ENCODE measurements at regions not wholly inside any gene's neighbourhood (a gene's known extent, or its start where the extent isn't known, plus 50 kb on each side); places are given as distances from the start of the nearest gene placed in this dataset.
A peak's percentile ranks its signal among the peaks of the same experiment; 100 is the strongest.

- no TSS peak for BruUV-seq (replicated peaks)
- ChIA-PET CTCF (interaction anchor here (0.9 to 1.2 kb wide), 2 partner anchors 11 to 23 kb away, joined by 3 read pairs; no protein-coding TSS in a partner anchor), POLR2A (no interaction called here), RAD21 (ENCODE audit: low non-redundant PET in 1 of 2, low total read pairs in 2 of 2, uncharacterized antibody in 2 of 2, unreplicated experiment in 2 of 2) (no interaction called here)
- no peaks in the 10 kb centered on the region for H3K27me3 ChIP-seq (ENCODE audit: insufficient read depth, low read length)
- H3K9ac ChIP-seq (ENCODE audit: low read length): peak overlapping the region; percentile 5
- peak overlapping the region; percentile 36 for H3K27ac ChIP-seq (ENCODE audit: low read depth, low read length)
- H3K79me2 ChIP-seq (ENCODE audit: insufficient read depth, low read length): no peaks in the 10 kb centered on the region
- no peaks in the 10 kb centered on the region for H3K9me2 ChIP-seq (ENCODE audit: insufficient read depth)
- peak overlapping the region; percentile 66 for H3K4me2 ChIP-seq (ENCODE audit: low read length)
- H3K4me1 ChIP-seq (ENCODE audit: control insufficient read depth in 1 of 2, insufficient read depth in 2 of 2, low read length in 2 of 2): peaks cover 29 to 36% of the 10 kb centered on the region in 2 experiments
- no peaks in the 10 kb centered on the region for H3K9me3 ChIP-seq (ENCODE audit: control insufficient read depth in 1 of 2, insufficient read depth in 1 of 2, low read depth in 1 of 2, low read length in 2 of 2)
- DNase-seq (ENCODE audit: low read depth, low spot score): peak; percentile 90
- H3K4me3 ChIP-seq (replicated peaks in 1 of 2; ENCODE audit: low read depth in 1 of 2, low read length in 2 of 2): peak overlapping the region in 1 of 2 experiments; percentile 28; a peak in 2 of 4 replicates
- H2AFZ ChIP-seq (ENCODE audit: low read depth, low read length, poor library complexity, severe bottlenecking): peak overlapping the region; percentile 58
- peak; percentile 85 for ATAC-seq
- intact Hi-C loops (cut with micrococcal nuclease): loop anchor here (10.0 kb wide), 1 partner anchor 960 kb away; the partner anchor contains the start of gene KLF4
- H4K20me1 ChIP-seq (ENCODE audit: insufficient read depth): no peaks in the 10 kb centered on the region
- H3K36me3 ChIP-seq (ENCODE audit: control insufficient read depth in 1 of 2, insufficient read depth in 2 of 2, low read length in 2 of 2): no peaks in the 10 kb centered on the region
- TF ChIP-seq RAD21 (IDR thresholded peaks at IDR 0.05; ENCODE audit: low read depth) (no peak), ATF3 (IDR thresholded peaks at IDR 0.05) (peak; percentile 25; the same call in 1 of the 2 replicates), POLR2A (IDR thresholded peaks at IDR 0.05; ENCODE audit: borderline replicate concordance, extremely low read depth, insufficient read depth, insufficient read length) (no peak), EZH2 (IDR thresholded peaks at IDR 0.05) (no peak), CEBPB (IDR thresholded peaks at IDR 0.05; ENCODE audit: low read depth) (peak; percentile 92), REST (IDR thresholded peaks at IDR 0.05; ENCODE audit: low read depth) (no peak), EGR1 (IDR thresholded peaks at IDR 0.05; ENCODE audit: low read depth) (0 out of 2 replicates have a peak, but pooled peaks have one; percentile 37), ZFX (IDR thresholded peaks at IDR 0.05) (no peak), SRF (IDR thresholded peaks at IDR 0.05; ENCODE audit: low read depth) (peak; percentile 78), ZNF274 (IDR thresholded peaks at IDR 0.05; ENCODE audit: low read depth, low read length) (no peak), JUND (IDR thresholded peaks at IDR 0.05) (peak; percentile 98), YY1 (IDR thresholded peaks at IDR 0.05; ENCODE audit: extremely low read depth, insufficient replicate concordance, low read depth, low read length) (peak; percentile 66), SIN3A (IDR thresholded peaks at IDR 0.05; ENCODE audit: low read depth) (peak; percentile 87), FOSL1 (IDR thresholded peaks at IDR 0.05; ENCODE audit: low read depth) (peak; percentile 98), CBX3 (IDR thresholded peaks at IDR 0.05; ENCODE audit: low read depth) (peak; percentile 90), ELF1 (IDR thresholded peaks at IDR 0.05; ENCODE audit: borderline replicate concordance, low read depth) (no peak)
- TF ChIP-seq, protein P1, sequence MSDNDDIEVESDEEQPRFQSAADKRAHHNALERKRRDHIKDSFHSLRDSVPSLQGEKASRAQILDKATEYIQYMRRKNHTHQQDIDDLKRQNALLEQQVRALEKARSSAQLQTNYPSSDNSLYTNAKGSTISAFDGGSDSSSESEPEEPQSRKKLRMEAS (IDR thresholded peaks at IDR 0.05): peak; percentile 88
- TF ChIP-seq, protein P2, sequence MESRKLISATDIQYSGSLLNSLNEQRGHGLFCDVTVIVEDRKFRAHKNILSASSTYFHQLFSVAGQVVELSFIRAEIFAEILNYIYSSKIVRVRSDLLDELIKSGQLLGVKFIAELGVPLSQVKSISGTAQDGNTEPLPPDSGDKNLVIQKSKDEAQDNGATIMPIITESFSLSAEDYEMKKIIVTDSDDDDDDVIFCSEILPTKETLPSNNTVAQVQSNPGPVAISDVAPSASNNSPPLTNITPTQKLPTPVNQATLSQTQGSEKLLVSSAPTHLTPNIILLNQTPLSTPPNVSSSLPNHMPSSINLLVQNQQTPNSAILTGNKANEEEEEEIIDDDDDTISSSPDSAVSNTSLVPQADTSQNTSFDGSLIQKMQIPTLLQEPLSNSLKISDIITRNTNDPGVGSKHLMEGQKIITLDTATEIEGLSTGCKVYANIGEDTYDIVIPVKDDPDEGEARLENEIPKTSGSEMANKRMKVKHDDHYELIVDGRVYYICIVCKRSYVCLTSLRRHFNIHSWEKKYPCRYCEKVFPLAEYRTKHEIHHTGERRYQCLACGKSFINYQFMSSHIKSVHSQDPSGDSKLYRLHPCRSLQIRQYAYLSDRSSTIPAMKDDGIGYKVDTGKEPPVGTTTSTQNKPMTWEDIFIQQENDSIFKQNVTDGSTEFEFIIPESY (IDR thresholded peaks at IDR 0.05; ENCODE audit: extremely low read depth, insufficient replicate concordance, low read length): no peak
- TF ChIP-seq, protein P3, sequence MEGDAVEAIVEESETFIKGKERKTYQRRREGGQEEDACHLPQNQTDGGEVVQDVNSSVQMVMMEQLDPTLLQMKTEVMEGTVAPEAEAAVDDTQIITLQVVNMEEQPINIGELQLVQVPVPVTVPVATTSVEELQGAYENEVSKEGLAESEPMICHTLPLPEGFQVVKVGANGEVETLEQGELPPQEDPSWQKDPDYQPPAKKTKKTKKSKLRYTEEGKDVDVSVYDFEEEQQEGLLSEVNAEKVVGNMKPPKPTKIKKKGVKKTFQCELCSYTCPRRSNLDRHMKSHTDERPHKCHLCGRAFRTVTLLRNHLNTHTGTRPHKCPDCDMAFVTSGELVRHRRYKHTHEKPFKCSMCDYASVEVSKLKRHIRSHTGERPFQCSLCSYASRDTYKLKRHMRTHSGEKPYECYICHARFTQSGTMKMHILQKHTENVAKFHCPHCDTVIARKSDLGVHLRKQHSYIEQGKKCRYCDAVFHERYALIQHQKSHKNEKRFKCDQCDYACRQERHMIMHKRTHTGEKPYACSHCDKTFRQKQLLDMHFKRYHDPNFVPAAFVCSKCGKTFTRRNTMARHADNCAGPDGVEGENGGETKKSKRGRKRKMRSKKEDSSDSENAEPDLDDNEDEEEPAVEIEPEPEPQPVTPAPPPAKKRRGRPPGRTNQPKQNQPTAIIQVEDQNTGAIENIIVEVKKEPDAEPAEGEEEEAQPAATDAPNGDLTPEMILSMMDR (IDR thresholded peaks at IDR 0.05 in 2 of 3, conservative IDR thresholded peaks at IDR 0.05 in 1 of 3; ENCODE audit: borderline replicate concordance in 1 of 3, insufficient read depth in 1 of 3, low read depth in 2 of 3, low read length in 2 of 3): no peak
Observed at GRCh38 chr9:108444400-108445358, 411.1 kb downstream of the ACTL7B start.

All from HCT116 (cell line).